ENCODE measurements at regions not wholly inside any gene's neighbourhood (a gene's known extent, or its start where the extent isn't known, plus 50 kb on each side); places are given as distances from the start of the nearest gene placed in this dataset.

GRCh38 chr15:69914960-69915359, 182.8 kb downstream of the TLE3 start:
- POLR2A ChIA-PET, result no interaction called here
- Histone ChIP-seq H3K4me2 (no peak overlapping the region), H3K4me1 (no peaks in the 10 kb centered on the region), H3K27ac (no peak overlapping the region), H3K4me3 (no peak overlapping the region), H3K9me3 (no peaks in the 10 kb centered on the region)
- ATAC-seq, result no peak
- no peak for FAIRE-seq
- 29% methylated on average over 2 of the region's 2 CpGs for WGBS (ENCODE audit: missing lambda C conversion rate)
- TF ChIP-seq ZSCAN20 (CRISPR knock-in tag; IDR thresholded peaks at IDR 0.05) (no peak), MAX (IDR thresholded peaks at IDR 0.05) (no peak), PHF8 (IDR thresholded peaks at IDR 0.05; ENCODE audit: borderline replicate concordance, low read depth) (no peak), CHD2 (IDR thresholded peaks at IDR 0.05; ENCODE audit: low read length, partially characterized antibody) (no peak), FOSB (CRISPR knock-in tag; IDR thresholded peaks at IDR 0.05) (no peak), TFCP2L1 (CRISPR knock-in tag; IDR thresholded peaks at IDR 0.05) (no peak), BHLHE40 (IDR thresholded peaks at IDR 0.05; ENCODE audit: low read depth, low read length) (no peak), CBX8 (IDR thresholded peaks at IDR 0.05) (no peak), ZC3H11A (IDR thresholded peaks at IDR 0.05) (no peak), EP300 (IDR thresholded peaks at IDR 0.05) (no peak), POLR2AphosphoS2 (conservative IDR thresholded peaks at IDR 0.05; ENCODE audit: low read length) (no peak), NFE2L2 (conservative IDR thresholded peaks at IDR 0.05; ENCODE audit: low read length) (no peak), MAFK (IDR thresholded peaks at IDR 0.05; ENCODE audit: partially characterized antibody) (no peak), HMGXB4 (CRISPR knock-in tag; IDR thresholded peaks at IDR 0.05; ENCODE audit: borderline replicate concordance) (no peak), KDM5A (IDR thresholded peaks at IDR 0.05) (no peak)
- DNase-seq (ENCODE audit: low read depth in 1 of 2, low spot score in 1 of 2), result no peak
- CTCF ChIA-PET, result interaction anchor here (1.1 to 2.1 kb wide), 3 partner anchors 13 to 183 kb away, joined by 4 read pairs; partner anchors contain the start of gene TLE3

- Histone ChIP-seq H3K4me2 (no peak overlapping the region), H3K9me3 (0 out of 3 replicates have a peak, but pooled peaks cover under 1% of the 10 kb centered on the region), H3K4me1 (no peaks in the 10 kb centered on the region), H3K27ac (no peak overlapping the region), H3K4me3 (no peak overlapping the region)
- FAIRE-seq, result no peak
- 36% methylated on average over 6 of the region's 6 CpGs for WGBS (ENCODE audit: missing lambda C conversion rate)
- POLR2A ChIA-PET, result no interaction called here
- ATAC-seq, result no peak
- TF ChIP-seq MYC (IDR thresholded peaks at IDR 0.05; ENCODE audit: borderline replicate concordance, low read length) (no peak), HES2 (IDR thresholded peaks at IDR 0.05) (no peak), HEYL (CRISPR knock-in tag; IDR thresholded peaks at IDR 0.05) (no peak), CEBPB (IDR thresholded peaks at IDR 0.05) (no peak), JUNB (IDR thresholded peaks at IDR 0.05) (no peak), HOXA7 (CRISPR knock-in tag; IDR thresholded peaks at IDR 0.05) (no peak), BHLHE40 (IDR thresholded peaks at IDR 0.05; ENCODE audit: low read depth, low read length) (no peak), CBX8 (IDR thresholded peaks at IDR 0.05) (no peak), FOSB (CRISPR knock-in tag; IDR thresholded peaks at IDR 0.05) (no peak), JUN (IDR thresholded peaks at IDR 0.05) (no peak), ESRRA (IDR thresholded peaks at IDR 0.05; ENCODE audit: borderline replicate concordance, low read length) (no peak)
- CTCF ChIA-PET, result interaction anchor here (0.6 to 2.1 kb wide), 5 partner anchors 9 to 126 kb away, joined by 3 to 4 read pairs (median 4); no protein-coding TSS in a partner anchor
- DNase-seq (ENCODE audit: low read depth in 1 of 2, low spot score in 1 of 2), result no peak
Observed at GRCh38 chr15:69916169-69916785, 181.4 kb downstream of the TLE3 start.

- no peak overlapping the region for H3K4me2 ChIP-seq
- DNase-seq (ENCODE audit: low read depth in 1 of 2, low spot score in 1 of 2) (no peak), FAIRE-seq (no peak), ATAC-seq (no peak)
- WGBS (ENCODE audit: missing lambda C conversion rate), result 54% methylated on average over 2 of the region's 2 CpGs
- peaks cover 8% of the 10 kb centered on the region; the same call in 1 of the 3 replicates for H3K9me3 ChIP-seq
- no peak overlapping the region for H3K4me3 ChIP-seq
- no peaks in the 10 kb centered on the region for H3K4me1 ChIP-seq
- POLR2A ChIA-PET, result no interaction called here
- CTCF ChIA-PET, result interaction anchor here (1.0 to 2.1 kb wide), 4 partner anchors 9 to 313 kb away, joined by 3 to 4 read pairs (median 4); no protein-coding TSS in a partner anchor
- no peak overlapping the region for H3K27ac ChIP-seq
- TF ChIP-seq KDM1A (IDR thresholded peaks at IDR 0.05; ENCODE audit: low read depth) (no peak), EHF (CRISPR knock-in tag; IDR thresholded peaks at IDR 0.05) (no peak), RCOR1 (IDR thresholded peaks at IDR 0.05; ENCODE audit: low read depth, low read length) (no peak), TP53 (CRISPR knock-in tag; IDR thresholded peaks at IDR 0.05) (no peak), GATA3 (IDR thresholded peaks at IDR 0.05; ENCODE audit: borderline replicate concordance) (no peak), JUN (IDR thresholded peaks at IDR 0.05) (no peak), EHMT2 (IDR thresholded peaks at IDR 0.05; ENCODE audit: low read depth) (no peak), CBX2 (IDR thresholded peaks at IDR 0.05; ENCODE audit: borderline replicate concordance, low read depth) (no peak), RFX5 (IDR thresholded peaks at IDR 0.05) (no peak), MAFK (IDR thresholded peaks at IDR 0.05; ENCODE audit: partially characterized antibody) (no peak), RAD21 (conservative IDR thresholded peaks at IDR 0.05 in 1 of 2, IDR thresholded peaks at IDR 0.05 in 1 of 2) (no peak), FOXS1 (CRISPR knock-in tag; IDR thresholded peaks at IDR 0.05) (no peak), ZSCAN20 (CRISPR knock-in tag; IDR thresholded peaks at IDR 0.05) (no peak)
Observed at GRCh38 chr15:69917056-69917455, 180.7 kb downstream of the TLE3 start.
